HCT116 (cell line): ENCODE measurements at regions not wholly inside any gene's neighbourhood (a gene's known extent, or its start where the extent isn't known, plus 50 kb on each side); places are given as distances from the start of the nearest gene placed in this dataset.

ENCODE experiments used
- ATAC-seq: fragments of 200-7000 bp; cut with Tn5 transposase; 2 replicates; pipeline ENCODE4 v1.9.1; 2020; ENCODE audit warnings: mild to moderate bottlenecking, moderate library complexity
- BruUV-seq: library from RNA; stranded (reverse); fragments of 400-500 nt; replicated peaks from 2 replicates; lab custom pipeline; 2021; lab: Mats Ljungman, UMichigan
- CTCF ChIA-PET: fragments of 300-600 bp; sonication (Branson Sonifier 250); formaldehyde crosslinking; loops from one replicate; lab custom pipeline; 2021; ENCODE audit warnings: antibody characterized with exemption; lab: Charles Lee
- POLR2A ChIA-PET: fragments of 300-600, 350-600 bp; sonication (Branson Sonifier 250); formaldehyde crosslinking; loops from one replicate; lab custom pipeline; 2021; ENCODE audit warnings: antibody characterized with exemption; lab: Charles Lee
- RAD21 ChIA-PET, 2 experiments: fragments of 300-600 bp; sonication (Branson Sonifier 250); formaldehyde crosslinking; loops; one replicate each; lab custom pipeline; 2023; ENCODE audit warnings: low total read pairs in 2 of 2; ENCODE audit not compliant: uncharacterized antibody in 2 of 2, unreplicated experiment in 2 of 2, low non-redundant PET in 1 of 2; lab: Charles Lee
- DNase-seq: peaks from one replicate; pipeline ENCODE4 v3.0.0-alpha.2; 2010; ENCODE audit warnings: low read depth, low spot score
- H2AFZ ChIP-seq: fragments of 200-600 bp; shearing (Covaris generic), sonication (generic); 2 replicates; pipeline ENCODE4 v1.6.1; 2017; ENCODE audit warnings: low read depth, mixed run types, mixed read lengths, antibody characterized with exemption, low read length; ENCODE audit not compliant: poor library complexity, severe bottlenecking
- H3K27ac ChIP-seq: 2 replicates; pipeline ENCODE4 v1.5.1; 2012; ENCODE audit warnings: low read depth, low read length
- H3K27me3 ChIP-seq: fragments of 200-600 bp; sonication (generic); 2 replicates; pipeline ENCODE4 v1.6.1; 2016; ENCODE audit warnings: mixed run types, low read length, mixed read lengths; ENCODE audit not compliant: insufficient read depth
- H3K36me3 ChIP-seq, 2 experiments: fragments of 200-500 bp in 1 of 2; fragments of 200-600 bp in 1 of 2; sonication (Bioruptor generic) in 1 of 2; sonication (generic) in 1 of 2; 2 replicates each; pipeline versions ENCODE4 v1.5.1 to v1.6.1; 2014 to 2016; ENCODE audit warnings: low read length in 2 of 2, inconsistent platforms in 1 of 2, mixed read lengths in 1 of 2, mixed run types in 1 of 2; ENCODE audit not compliant: insufficient read depth in 2 of 2, control insufficient read depth in 1 of 2
- H3K4me1 ChIP-seq, 2 experiments: fragments of 200-600 bp in 1 of 2; sonication (generic) in 1 of 2; 2 replicates each; pipeline versions ENCODE4 v1.5.1 to v1.6.1; 2012 to 2017; ENCODE audit warnings: low read length in 2 of 2, inconsistent platforms in 1 of 2, mild to moderate bottlenecking in 1 of 2, mixed read lengths in 1 of 2, mixed run types in 1 of 2, moderate library complexity in 1 of 2; ENCODE audit not compliant: insufficient read depth in 2 of 2, control insufficient read depth in 1 of 2
- H3K4me2 ChIP-seq: fragments of 200-600 bp; sonication (generic); 2 replicates; pipeline ENCODE4 v1.6.1; 2017; ENCODE audit warnings: mixed run types, low read length, mixed read lengths
- H3K4me3 ChIP-seq, 2 experiments: fragments of 200-600 bp in 1 of 2; sonication (generic) in 1 of 2; replicated peaks in 1 of 2; 2 replicates each; pipeline ENCODE4 v1.5.1; 2011 to 2016; ENCODE audit warnings: low read length in 2 of 2, control low read depth in 1 of 2, low read depth in 1 of 2, mild to moderate bottlenecking in 1 of 2, mixed read lengths in 1 of 2, mixed run types in 1 of 2
- H3K79me2 ChIP-seq: fragments of 200-600 bp; sonication (generic); 2 replicates; pipeline ENCODE4 v1.6.1; 2017; ENCODE audit warnings: mild to moderate bottlenecking, mixed run types, low read length, moderate library complexity, mixed read lengths; ENCODE audit not compliant: insufficient read depth
- H3K9ac ChIP-seq: fragments of 200-600 bp; sonication (generic); 2 replicates; pipeline ENCODE4 v1.6.1; 2016; ENCODE audit warnings: low read length, mixed read lengths
- H3K9me2 ChIP-seq: fragments of 200-600 bp; sonication (generic), shearing (Covaris generic); 2 replicates; pipeline ENCODE4 v1.6.1; 2017; ENCODE audit warnings: mixed run types, mild to moderate bottlenecking, moderate library complexity; ENCODE audit not compliant: insufficient read depth
- H3K9me3 ChIP-seq, 2 experiments: fragments of 200-500 bp in 1 of 2; fragments of 200-600 bp in 1 of 2; sonication (Bioruptor generic) in 1 of 2; sonication (generic) in 1 of 2; 2 replicates each; pipeline ENCODE4 v1.6.1; 2014 to 2017; ENCODE audit warnings: low read length in 2 of 2, mixed read lengths in 2 of 2, inconsistent platforms in 1 of 2, low read depth in 1 of 2, mild to moderate bottlenecking in 1 of 2, mixed run types in 1 of 2, moderate library complexity in 1 of 2; ENCODE audit not compliant: control insufficient read depth in 1 of 2, insufficient read depth in 1 of 2
- H4K20me1 ChIP-seq: fragments of 200-600 bp; sonication (generic), shearing (Covaris generic); 2 replicates; pipeline ENCODE4 v1.6.1; 2017; ENCODE audit warnings: mixed run types, mild to moderate bottlenecking, moderate library complexity; ENCODE audit not compliant: insufficient read depth
- EZH2phosphoT487 ChIP-seq: fragments of 200-600 bp; IDR thresholded peaks from 2 replicates; pipeline ENCODE4 v1.6.1; 2018; ENCODE audit warnings: antibody characterized with exemption, borderline replicate concordance
- MAX ChIP-seq: IDR thresholded peaks from 2 replicates; pipeline ENCODE4 v1.6.1; 2012
- POLR2A ChIP-seq: IDR thresholded peaks from 2 replicates; pipeline ENCODE4 v1.7.0; 2011; ENCODE audit warnings: borderline replicate concordance; ENCODE audit not compliant: insufficient read depth, insufficient read length; ENCODE audit errors: extremely low read depth
- POLR2AphosphoS5 ChIP-seq: IDR thresholded peaks from 2 replicates; pipeline ENCODE4 v1.6.1; 2011; ENCODE audit warnings: mild to moderate bottlenecking, low read depth, low read length, moderate library complexity
- REST ChIP-seq: IDR thresholded peaks from 2 replicates; pipeline ENCODE4 v1.6.1; 2012; ENCODE audit warnings: low read depth
- TCF7L2 ChIP-seq: IDR thresholded peaks from 2 replicates; pipeline ENCODE4 v1.7.0; 2011; ENCODE audit warnings: borderline replicate concordance, inconsistent platforms; ENCODE audit not compliant: insufficient read depth, insufficient read length; ENCODE audit errors: extremely low read depth
- ZFX ChIP-seq: fragments of 450-650 bp; IDR thresholded peaks from 2 replicates; pipeline ENCODE4 v1.6.1; 2017
- intact Hi-C: fragments of 100-400 bp; cut with micrococcal nuclease; formaldehyde crosslinking; loops from 2 replicates; pipeline ENCODE4 v1.10.0; 2022

- Histone ChIP-seq H4K20me1 (no peaks in the 10 kb centered on the region), H3K4me1 (peaks cover 16 to 22% of the 10 kb centered on the region in 2 experiments), H3K27me3 (no peaks in the 10 kb centered on the region), H3K27ac (no peak overlapping the region), H3K4me3 (no peak overlapping the region), H3K4me2 (no peak overlapping the region), H3K9me2 (no peaks in the 10 kb centered on the region), H3K9me3 (no peaks in the 10 kb centered on the region), H2AFZ (no peak overlapping the region), H3K9ac (no peak overlapping the region), H3K36me3 (no peaks in the 10 kb centered on the region), H3K79me2 (no peaks in the 10 kb centered on the region)
- ChIA-PET RAD21 (no interaction called here), POLR2A (no interaction called here), CTCF (no interaction called here)
- no peak for DNase-seq
- no TSS peak for BruUV-seq
- intact Hi-C loops, result no loop called here
- TF ChIP-seq EZH2phosphoT487, result no peak
- TF ChIP-seq REST, result no peak
- no peak for TF ChIP-seq POLR2A
- TF ChIP-seq ZFX, result no peak
- TF ChIP-seq MAX, result no peak
- no peak for TF ChIP-seq TCF7L2
- no peak for TF ChIP-seq POLR2AphosphoS5
- ATAC-seq, result no peak
Observed at GRCh38 chr17:77826132-77826873, 132.2 kb upstream of the TNRC6C start.
